ENCODE measurements at regions not wholly inside any gene's neighbourhood (a gene's known extent, or its start where the extent isn't known, plus 50 kb on each side); places are given as distances from the start of the nearest gene placed in this dataset.

DNA sequence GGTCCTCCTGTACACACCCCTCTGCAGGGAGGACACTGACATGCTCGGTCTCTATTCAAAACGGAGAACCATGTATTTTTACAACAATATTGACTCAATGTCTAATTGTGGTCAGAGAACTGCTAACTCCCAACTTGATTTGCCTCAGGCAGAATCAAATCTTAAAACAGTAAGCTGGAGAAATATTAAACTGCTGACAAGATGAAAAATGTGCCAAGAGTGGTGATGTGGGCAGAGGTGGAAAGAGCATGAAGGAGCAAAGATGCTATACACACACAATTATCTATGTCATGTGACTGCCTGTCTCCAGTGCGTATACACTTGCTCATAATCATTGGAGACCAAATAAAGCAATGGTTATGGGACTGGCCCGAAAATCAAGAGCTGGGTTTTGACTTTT lies 556.1 kb upstream of the ZNF608 start:
- no peak for DNase-seq

DNA sequence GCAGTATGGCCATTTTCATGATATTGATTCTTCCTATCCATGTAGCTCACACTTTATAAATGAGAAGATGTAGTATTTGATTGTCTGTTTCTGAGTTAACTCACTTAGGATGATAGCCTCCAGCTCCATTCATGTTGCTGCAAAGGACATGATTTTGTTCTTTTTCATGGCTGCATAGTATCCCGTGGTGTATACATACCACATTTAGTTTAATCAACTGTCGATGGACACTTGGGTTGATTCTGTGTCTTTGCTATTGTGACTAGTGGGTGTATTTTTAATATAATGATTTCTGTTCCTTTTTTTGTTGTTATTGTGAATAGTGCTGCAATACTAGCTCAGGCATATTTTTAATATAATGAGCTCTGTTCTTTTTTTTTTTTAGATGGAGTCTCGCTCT lies 560.3 kb upstream of the ZNF608 start:
- no peak for DNase-seq

DNA sequence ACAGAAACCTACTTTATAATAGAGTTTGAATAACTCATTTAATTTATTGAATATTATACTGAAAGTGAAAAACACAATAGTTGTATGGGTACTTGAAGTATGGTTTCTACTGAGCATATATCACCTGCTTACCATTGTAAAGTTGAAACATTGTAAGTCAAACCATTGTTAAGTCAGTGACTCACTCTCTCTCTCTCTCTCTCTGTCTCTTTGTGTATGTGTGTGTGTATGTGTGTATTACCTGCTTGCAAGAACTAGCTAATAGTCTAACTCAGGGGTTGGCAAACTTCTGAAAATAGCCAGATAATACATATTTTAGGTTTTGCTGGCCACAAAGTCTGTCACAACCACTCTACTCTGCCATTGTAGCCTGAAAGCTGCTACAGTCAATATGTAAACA lies 564.3 kb upstream of the ZNF608 start:
- no peak for DNase-seq

DNA sequence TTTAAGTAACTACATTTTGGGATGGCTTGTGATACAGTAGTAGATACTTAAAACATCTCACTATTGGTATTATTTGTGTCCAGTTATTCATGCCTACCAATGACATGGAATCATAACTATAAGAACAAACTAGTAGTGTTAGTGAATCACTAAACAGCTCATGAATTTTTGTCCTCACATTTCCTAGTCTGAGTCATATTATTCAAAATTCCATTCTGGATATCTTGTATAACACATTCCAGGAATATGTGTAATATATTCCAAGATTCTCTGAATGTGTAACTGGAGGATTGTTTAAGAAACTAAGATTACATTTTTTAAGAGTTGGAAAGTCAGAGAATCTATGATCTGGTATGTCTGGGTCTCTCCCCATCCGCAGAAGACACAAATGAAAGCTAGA lies 565.3 kb upstream of the ZNF608 start:
- no peak for DNase-seq

DNA sequence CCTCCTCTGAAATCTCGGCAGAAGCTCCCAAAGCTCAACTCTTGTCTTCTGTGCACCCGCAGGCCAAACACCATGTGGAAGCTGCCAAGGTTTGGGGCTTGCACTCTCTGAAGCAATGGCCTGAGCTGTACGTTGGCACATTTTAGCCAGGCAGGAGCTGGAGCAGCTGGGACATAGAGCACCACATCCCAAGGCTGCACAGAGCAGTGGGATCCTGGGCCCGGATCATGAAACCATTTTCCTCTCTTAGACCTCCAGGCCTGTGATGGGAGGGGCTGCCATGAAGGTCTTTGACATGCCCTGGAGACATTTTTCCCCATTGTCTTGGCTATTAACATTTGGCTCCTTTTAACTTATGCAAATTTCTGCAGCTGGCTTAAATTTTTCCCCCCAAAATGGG lies 567.1 kb upstream of the ZNF608 start:
- no peak for DNase-seq

DNA sequence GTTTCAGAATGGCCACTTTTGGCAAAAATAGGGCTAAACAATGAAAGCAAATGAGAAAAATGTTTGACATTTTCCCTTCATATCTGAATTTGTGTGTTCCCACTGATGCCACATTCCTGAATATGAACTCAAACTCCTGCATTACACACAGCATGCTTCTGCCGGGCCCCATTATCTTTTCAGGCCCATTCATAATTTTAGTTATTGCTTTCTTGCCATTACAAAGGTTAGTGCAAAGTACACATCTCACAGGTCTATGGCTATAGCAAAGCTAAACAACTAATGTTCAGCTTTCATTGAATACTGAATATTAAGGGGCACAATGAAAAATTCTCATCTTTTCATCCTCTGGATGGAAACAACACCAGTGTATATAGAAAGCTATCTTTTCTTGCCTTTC lies 568.9 kb upstream of the ZNF608 start:
- DNase-seq: no peak

DNA sequence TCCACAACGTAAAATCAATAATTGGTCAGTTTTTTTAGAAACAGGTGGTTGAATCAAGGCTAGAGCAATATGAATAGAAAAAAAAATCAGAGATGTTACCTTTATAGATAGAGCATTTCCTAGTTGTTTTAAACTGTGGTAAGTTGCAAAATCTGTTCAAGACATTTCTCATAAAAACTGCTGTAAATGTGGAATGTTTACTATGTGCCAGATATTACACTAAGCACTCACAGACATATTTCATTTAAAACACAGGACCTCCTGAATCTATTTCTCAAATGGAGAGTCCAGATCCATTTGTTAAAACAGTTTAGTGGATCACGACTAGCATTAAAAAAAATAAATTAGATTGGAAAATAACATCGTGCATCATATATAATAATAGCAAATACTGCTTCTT lies 570.0 kb upstream of the ZNF608 start:
- no peak for DNase-seq

DNA sequence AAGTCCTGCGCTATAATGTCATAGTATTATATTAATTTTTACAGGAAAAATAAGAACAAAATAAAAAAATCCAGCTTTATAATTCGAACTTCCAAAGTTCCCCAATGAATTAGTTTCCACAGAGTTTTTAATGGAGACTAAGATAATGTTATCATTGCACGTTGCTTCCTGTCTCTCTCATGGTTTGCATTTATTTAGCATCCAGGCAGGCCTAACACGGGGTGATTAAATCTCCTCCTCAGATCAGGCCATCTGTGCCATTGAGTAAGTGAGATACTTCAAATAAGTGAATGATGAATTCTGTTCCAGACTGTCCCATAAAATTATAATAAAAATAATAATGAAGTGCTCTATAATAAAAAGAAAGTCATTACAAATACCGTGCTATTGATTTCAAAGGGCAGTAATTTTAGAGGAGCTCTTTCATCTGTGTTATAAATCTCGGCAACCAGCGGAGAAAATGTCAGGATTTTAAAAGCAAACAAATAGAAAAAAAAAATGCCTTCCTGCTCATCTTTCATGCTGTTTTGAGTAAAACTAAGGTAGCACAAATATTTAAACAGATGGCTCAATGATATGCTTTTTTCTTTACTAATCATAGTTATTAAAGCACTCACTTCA lies 570.6 kb upstream of the ZNF608 start:
- DNase-seq: no peak

DNA sequence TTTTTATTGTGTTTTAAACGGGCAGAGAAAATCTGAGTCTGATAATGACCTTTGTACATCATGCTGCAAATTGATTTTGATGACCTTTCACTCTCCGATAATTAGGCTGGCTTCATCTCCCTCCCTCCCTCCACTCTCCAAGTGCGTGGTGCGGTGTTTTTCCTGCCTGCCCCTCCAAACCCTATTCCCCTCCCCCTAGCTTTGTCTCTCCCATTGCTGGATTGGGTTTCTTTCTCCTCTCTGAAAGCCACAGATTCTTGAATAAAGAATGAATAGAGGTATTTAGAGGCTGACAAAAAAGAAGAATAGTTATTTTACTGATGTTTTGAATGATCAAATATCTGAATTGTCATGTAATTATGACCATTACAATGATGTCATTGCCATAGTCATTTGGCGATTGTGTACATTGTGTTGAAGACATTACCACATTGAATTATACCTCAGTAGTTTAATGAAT lies 571.1 kb upstream of the ZNF608 start:
- DNase-seq: no peak

DNA sequence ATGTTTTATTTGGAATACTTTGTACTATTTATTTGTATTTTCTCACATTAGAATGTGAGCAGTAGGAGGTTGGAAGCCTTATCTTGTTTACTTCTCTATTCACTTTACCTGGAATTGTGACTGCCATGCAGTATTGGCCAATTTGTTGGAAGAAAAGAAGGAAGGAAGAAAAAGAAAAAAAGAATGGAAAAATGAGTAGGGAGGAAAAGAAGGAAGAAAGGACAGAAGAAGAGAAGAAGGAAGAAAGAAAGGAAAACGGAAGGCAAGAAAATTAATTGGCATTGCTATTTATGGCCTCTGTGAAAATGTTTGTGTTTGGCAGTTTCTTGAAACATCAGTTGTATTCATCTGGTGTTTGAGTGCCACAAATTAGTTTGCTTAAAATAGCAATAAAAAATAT lies 575.2 kb upstream of the ZNF608 start:
- no peak for DNase-seq

DNA sequence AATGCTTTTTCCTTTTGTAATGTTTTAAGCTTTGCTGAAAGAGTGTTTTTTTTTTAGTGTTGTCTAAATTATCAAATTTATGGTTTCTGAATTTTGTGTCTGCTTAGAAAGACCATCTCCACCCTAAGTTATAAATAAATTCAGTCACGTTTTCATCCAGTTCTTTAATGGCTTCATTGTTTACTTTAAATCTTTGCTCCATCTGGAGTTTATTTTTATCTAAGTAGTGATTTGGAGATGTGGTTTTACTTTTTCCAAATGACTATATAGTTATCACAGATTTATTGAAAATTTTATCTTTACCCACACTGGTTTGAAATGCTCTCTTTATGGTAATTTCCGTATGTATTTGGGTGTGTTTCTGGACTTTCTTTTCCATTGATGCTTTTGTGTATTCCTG lies 577.2 kb upstream of the ZNF608 start:
- DNase-seq: no peak

DNA sequence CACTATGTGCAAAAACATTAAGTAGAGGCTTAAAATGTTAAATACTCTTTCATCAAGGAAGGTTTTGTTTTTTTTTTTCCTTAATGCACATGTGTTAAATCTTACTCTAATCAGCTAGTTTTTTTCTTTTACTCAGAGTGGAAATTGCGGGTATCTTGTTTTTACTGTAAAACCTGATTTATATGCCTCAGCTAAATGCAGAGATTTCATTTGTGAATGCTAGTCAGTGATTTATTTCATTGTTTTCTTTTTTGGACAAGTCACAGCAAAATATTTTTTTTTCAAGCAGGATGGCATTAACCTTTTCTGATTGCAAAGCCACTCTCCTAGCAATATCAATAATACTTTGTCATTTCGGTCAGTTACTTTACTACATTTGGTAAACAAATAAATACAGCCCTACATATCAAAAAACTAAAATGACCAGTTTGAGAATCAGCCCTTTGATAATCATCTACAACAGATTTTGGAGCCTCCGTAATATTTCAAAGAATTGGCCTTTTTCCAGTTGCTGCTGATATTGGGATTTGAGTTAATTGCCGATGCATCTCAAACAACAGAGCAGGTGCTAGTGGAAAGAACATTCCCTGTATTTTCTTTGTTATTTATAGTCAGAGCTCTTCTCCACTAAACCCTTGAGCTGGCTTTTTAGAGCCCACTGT lies 579.2 kb upstream of the ZNF608 start:
- DNase-seq: no peak

DNA sequence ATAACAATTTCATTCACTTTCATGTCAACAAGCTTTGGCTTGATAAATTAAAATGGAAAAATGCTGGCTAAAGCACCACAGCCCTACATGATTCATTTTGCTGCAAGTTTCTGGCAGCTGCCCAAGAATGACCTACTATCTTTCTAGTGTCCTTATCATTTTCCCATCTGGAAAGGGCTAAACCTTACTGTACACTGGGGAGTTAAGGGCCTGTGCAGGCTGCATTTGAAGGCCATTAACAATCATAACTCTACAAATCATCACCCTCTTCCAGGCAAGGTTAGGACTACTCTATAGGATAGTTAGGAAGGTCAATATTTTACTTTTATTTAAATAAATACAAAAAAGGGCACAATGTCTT lies 579.7 kb upstream of the ZNF608 start:
- no peak for DNase-seq

DNA sequence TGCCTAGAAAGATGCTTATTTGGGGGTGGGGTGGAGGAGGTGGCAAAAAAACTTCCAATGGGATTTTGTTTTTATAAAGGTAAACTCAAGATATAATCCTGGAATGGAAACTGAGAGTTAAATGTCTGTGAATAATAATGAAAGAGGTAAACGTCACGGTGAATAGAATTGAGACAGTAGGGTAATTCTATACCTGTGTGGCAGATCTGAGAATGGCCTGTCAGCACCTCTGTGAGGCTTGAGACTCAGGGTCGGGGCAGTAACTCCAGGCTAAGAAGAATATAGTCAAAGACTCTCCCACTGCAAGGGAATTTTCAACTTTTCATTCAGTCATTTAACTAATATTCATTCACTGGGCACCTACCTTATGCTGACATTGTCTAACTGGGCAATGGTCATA lies 581.2 kb upstream of the ZNF608 start:
- DNase-seq: no peak

DNA sequence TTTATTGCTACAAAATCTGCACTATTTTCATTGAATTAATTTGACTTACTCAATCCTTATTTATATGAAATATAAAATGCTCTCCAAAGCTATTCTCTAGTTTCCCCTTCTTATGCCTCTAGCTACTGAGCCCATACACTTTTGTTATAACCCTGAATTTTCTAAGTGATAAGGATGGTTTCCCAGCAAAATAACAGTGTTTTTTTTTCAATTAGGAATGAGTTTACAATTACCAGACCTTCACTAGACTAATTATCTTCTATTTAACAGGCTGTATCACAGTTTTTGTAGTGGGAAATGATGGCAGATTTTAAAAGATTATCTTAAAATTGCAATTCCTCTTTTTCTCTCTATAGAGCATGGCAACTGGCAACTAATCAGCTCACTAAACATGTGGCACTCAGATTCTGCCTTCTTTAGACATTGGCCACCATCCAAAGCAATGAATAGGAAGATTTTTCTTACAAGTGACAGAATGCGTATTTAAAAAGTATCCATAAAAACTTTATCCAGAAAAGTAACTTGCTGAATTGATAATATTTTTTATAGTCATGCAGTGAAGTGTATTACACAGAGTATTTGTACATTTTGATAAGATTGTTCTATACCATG lies 585.7 kb upstream of the ZNF608 start:
- DNase-seq: no peak

DNA sequence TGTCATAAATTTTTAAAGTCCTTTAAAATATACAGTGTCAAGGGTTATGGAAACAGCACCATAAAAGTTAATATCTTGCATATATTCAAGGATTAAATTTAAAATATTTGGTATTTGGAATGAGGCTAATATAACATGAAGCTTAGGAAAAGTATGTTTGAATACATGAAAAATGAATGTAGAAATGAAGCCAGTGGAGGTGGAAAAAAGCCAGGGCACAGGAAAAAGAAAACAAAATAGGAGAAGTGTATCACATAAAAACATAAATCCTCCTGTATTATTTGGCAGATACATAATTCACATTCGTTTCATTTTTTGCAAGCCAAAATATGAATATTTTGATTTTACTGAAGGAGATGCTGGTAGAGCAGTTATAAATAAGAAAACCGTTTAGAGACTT lies 587.0 kb upstream of the ZNF608 start:
- no peak for DNase-seq

DNA sequence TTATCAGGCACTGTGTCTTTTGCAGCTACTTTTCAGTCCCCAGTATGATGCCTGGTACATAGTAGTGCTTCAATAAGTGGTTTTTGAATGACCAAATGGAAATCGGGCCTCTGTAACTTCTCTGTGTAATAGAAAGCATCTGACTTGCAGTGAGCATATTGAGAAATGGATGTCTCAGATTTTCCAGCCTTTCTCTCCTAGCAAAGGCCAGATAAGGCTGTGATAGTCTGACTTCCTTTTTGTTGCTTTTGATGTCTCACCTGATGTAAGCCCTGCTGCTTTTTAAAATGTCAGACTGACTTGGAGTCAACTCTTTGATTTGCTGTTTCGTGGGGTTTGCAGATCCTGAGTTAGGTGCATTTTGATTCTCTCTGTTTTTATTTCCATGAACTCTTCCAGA lies 590.0 kb upstream of the ZNF608 start:
- no peak for DNase-seq

DNA sequence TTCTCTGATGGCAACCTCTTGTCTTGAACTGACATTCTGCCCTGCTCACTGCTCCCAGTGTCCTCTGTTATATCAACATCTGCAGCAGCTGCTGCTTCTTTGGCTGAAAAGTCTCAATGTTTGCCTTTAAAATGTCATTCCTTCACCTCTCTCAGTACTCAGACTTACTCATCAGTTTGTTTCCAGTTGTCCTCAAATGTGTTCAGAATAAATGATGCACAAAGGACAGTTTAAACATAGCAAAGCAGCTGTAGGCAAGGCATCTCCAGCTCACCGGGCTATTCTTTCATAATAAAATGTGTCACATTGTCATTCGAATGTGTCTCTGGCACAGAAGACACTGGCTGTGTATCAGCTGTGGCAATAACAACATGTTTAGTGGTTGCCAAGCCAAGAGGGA lies 590.9 kb upstream of the ZNF608 start:
- DNase-seq: no peak

DNA sequence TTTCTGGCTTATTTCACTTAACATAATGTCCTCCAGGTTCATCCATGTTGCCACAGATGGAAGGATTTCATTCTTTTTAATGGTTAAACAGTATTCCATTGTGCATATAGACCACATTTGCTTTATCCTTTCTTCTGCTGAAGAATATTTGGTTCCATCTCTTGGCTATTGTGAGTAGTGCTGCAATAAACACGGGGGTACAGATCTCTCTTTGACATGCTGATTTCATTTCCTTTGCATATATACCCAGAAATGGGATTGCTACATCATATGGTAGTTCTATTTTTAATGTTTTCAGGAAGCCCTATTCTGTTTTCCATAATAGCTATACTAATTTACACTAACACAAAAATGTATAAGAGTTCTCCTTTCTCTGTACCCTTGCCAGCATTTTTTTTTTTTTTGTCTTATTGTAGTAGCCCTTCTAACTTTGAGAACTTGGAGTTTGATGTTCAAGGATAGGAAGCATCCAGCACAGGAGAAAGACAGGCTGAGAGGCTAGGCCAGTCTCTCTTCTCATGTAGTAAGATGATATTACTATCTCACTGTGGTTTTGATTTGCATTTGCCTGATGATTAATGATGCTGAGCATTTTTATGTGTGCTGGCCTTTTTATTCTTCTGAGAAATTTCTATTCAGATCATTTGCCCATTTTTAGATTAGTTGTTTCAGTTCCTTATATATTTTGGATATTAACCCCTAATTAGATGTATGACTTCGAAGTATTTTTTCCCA lies 592.2 kb upstream of the ZNF608 start:
- DNase-seq: no peak

DNA sequence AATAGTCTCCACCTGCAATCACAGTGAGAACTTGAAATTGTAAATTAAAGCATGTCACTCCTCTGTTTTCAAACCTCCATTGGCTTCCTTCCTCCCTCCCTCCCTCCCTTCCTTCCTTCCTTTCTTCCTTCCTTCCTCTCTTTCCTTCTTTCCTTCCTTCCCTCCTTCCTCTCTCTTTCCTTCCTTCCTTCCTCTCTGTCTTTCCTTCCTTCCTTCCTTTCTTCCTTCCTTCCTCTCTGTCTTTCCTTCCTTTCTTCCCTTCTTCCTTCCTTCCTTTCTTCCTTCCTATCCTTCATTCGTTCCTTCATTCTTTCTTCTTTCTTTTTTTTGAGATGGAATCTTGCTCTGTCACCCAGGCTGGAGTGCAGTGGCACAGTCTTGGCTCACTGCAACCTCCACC lies 595.0 kb upstream of the ZNF608 start:
- no peak for DNase-seq

DNA sequence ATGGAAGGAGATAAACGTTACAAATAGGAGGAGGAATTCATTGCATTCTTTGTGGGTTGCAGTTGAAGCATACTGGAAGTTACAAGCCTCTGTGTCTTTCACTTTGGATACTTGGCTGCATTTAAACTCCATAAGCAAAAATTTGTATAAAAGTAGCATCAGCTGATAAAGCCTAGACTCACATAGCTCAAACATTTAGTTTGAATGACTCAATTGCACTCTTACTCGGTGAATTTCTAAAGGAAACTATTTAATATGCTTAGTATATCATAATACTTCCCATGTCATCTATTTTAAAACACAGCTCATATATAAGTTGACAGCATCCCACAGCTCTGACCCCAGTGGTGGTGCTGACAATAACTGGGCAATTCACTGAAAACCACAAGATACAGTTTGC lies 596.6 kb upstream of the ZNF608 start:
- no peak for DNase-seq

DNA sequence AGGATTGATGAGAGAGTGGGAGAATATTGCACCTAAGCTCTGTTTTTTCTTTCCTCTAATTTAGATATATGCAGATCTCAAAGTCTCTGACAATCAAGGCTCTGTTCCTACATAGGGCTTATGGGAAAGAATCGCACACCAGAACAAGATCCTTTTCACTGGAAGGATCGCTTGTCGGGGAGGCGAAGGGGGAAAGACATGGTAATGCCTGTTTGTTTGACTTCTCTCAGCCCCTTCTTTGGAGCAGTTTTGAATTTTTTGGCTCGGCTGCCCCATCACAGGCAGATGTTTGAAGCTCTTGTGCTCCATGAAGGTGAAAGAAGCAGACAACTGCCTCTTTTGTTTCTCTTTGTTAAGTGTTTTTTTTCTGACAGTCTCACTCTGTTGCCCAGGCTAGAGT lies 599.9 kb upstream of the ZNF608 start:
- no peak for DNase-seq

DNA sequence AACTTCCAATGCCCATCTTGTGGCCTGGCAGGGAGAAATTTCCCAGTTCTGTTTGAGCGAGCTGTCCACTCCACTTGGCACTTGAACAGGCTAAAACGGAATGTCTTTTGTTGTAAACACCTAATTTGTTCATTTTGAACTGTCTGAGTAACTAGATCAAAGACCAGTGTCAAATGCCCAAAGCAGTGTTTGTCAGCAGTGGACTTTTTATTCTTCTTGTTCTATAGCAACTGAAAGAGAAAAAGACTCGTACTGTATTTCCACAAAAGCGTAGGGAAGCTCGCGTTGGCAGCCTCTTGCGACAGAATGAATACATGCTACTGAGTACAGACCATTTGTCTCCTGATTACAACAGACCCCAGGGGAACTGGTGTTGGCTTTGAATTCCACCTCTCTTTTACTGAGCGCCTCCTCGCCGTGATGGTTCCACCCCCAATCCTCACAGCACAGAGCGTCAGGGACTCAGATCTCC lies 601.8 kb upstream of the ZNF608 start:
- DNase-seq: no peak

All from CD4-positive, alpha-beta T cell treated with Interleukin-17A for 4 hours (primary cell).